H9 (cell line): ENCODE measurements at regions not wholly inside any gene's neighbourhood (a gene's known extent, or its start where the extent isn't known, plus 50 kb on each side); places are given as distances from the start of the nearest gene placed in this dataset.

Experiments used
- DNase-seq: peaks from one replicate; pipeline ENCODE4 v3.0.0-alpha.2; 2017
- H2AFZ ChIP-seq: one replicate; pipeline ENCODE4 v1.6.1; 2013; ENCODE audit warnings: mild to moderate bottlenecking, low read length, control low read depth, moderate library complexity
- H2AK5ac ChIP-seq: 2 replicates; pipeline ENCODE4 v1.6.1; 2013; ENCODE audit warnings: low read length, control low read depth, mixed read lengths; ENCODE audit not compliant: insufficient read length
- H2BK120ac ChIP-seq: one replicate; pipeline ENCODE4 v1.6.1; 2013; ENCODE audit warnings: low read depth, mild to moderate bottlenecking, low read length, control low read depth, inconsistent platforms; ENCODE audit not compliant: poor library complexity, severe bottlenecking
- H2BK12ac ChIP-seq: 2 replicates; pipeline ENCODE4 v1.6.1; 2013; ENCODE audit warnings: low read length, control low read depth, mixed read lengths, low read depth; ENCODE audit not compliant: insufficient read length
- H2BK15ac ChIP-seq: 2 replicates; pipeline ENCODE4 v1.6.1; 2013; ENCODE audit warnings: low read depth, low read length, control low read depth
- H2BK20ac ChIP-seq: one replicate; pipeline ENCODE4 v1.6.1; 2013; ENCODE audit warnings: low read depth, mild to moderate bottlenecking, low read length, control low read depth, inconsistent platforms; ENCODE audit not compliant: poor library complexity, severe bottlenecking
- H2BK5ac ChIP-seq: 2 replicates; pipeline ENCODE4 v1.6.1; 2013; ENCODE audit warnings: low read length, control low read depth, mixed read lengths; ENCODE audit not compliant: insufficient read length
- H3K14ac ChIP-seq: 2 replicates; pipeline ENCODE4 v1.6.1; 2013; ENCODE audit warnings: low read length, control low read depth; ENCODE audit not compliant: insufficient read depth
- H3K18ac ChIP-seq: 2 replicates; pipeline ENCODE4 v1.6.1; 2013; ENCODE audit warnings: low read depth, mild to moderate bottlenecking, mixed read lengths, low read length, control low read depth; ENCODE audit not compliant: insufficient read length
- H3K23ac ChIP-seq: 2 replicates; pipeline ENCODE4 v1.6.1; 2013; ENCODE audit warnings: low read length, control low read depth, mixed read lengths, low read depth; ENCODE audit not compliant: insufficient read length
- H3K23me2 ChIP-seq: 2 replicates; pipeline ENCODE4 v1.6.1; 2013; ENCODE audit warnings: low read depth, mild to moderate bottlenecking, mixed read lengths, low read length, control low read depth; ENCODE audit not compliant: insufficient read length, poor library complexity, severe bottlenecking
- H3K27ac ChIP-seq: 2 replicates; pipeline ENCODE4 v1.5.1; 2013; ENCODE audit warnings: low read length, control low read depth, mixed read lengths, low read depth; ENCODE audit not compliant: insufficient read length
- H3K27me3 ChIP-seq: 2 replicates; pipeline ENCODE4 v1.6.1; 2013; ENCODE audit warnings: low read length, control low read depth, inconsistent platforms; ENCODE audit not compliant: insufficient read depth
- H3K4ac ChIP-seq: 2 replicates; pipeline ENCODE4 v1.6.1; 2013; ENCODE audit warnings: low read depth, mild to moderate bottlenecking, control low read depth, inconsistent platforms, low read length, moderate library complexity
- H3K4me1 ChIP-seq: 2 replicates; pipeline ENCODE4 v1.6.1; 2013; ENCODE audit warnings: low read length, control low read depth, inconsistent platforms; ENCODE audit not compliant: insufficient read depth
- H3K4me2 ChIP-seq: 2 replicates; pipeline ENCODE4 v1.6.1; 2013; ENCODE audit warnings: low read length, control low read depth, mixed read lengths; ENCODE audit not compliant: insufficient read length, insufficient read depth
- H3K56ac ChIP-seq: 2 replicates; pipeline ENCODE4 v1.6.1; 2013; ENCODE audit warnings: low read depth, mild to moderate bottlenecking, mixed read lengths, low read length, control low read depth; ENCODE audit not compliant: insufficient read length
- H3K79me1 ChIP-seq: 2 replicates; pipeline ENCODE4 v1.6.1; 2013; ENCODE audit warnings: low read depth, mild to moderate bottlenecking, moderate library complexity, low read length, control low read depth, inconsistent platforms; ENCODE audit not compliant: insufficient read depth, poor library complexity, severe bottlenecking
- H3K79me2 ChIP-seq: 2 replicates; pipeline ENCODE4 v1.6.1; 2013; ENCODE audit warnings: low read length, control low read depth, inconsistent platforms; ENCODE audit not compliant: insufficient read depth
- H3K9ac ChIP-seq: 2 replicates; pipeline ENCODE4 v1.6.1; 2013; ENCODE audit warnings: low read length, control low read depth, mixed read lengths; ENCODE audit not compliant: insufficient read length; ENCODE audit errors: extremely low read depth
- H3K9me3 ChIP-seq: one replicate; pipeline ENCODE4 v1.6.1; 2013; ENCODE audit warnings: low read depth, low read length, inconsistent platforms; ENCODE audit not compliant: control insufficient read depth
- H3T11ph ChIP-seq: one replicate; pipeline ENCODE4 v1.6.1; 2013; ENCODE audit warnings: mild to moderate bottlenecking, low read length, control low read depth, inconsistent platforms
- H4K20me1 ChIP-seq: one replicate; pipeline ENCODE4 v1.6.1; 2013; ENCODE audit not compliant: control insufficient read depth, insufficient read length, insufficient read depth
- H4K5ac ChIP-seq: 2 replicates; pipeline ENCODE4 v1.6.1; 2013; ENCODE audit warnings: low read depth, mild to moderate bottlenecking, mixed read lengths, low read length, control low read depth; ENCODE audit not compliant: insufficient read length
- H4K8ac ChIP-seq: replicated peaks from 2 replicates; pipeline ENCODE4 v1.6.1; 2013; ENCODE audit warnings: low read length, control low read depth, mixed read lengths, low read depth; ENCODE audit not compliant: insufficient read length
- H4K91ac ChIP-seq: 2 replicates; pipeline ENCODE4 v1.6.1; 2013; ENCODE audit warnings: low read depth, mild to moderate bottlenecking, moderate library complexity, mixed read lengths, low read length, control low read depth; ENCODE audit not compliant: insufficient read length
- H3K27ac Mint-ChIP-seq, 3 experiments: 2 replicates in 2 of 3; 3 replicates in 1 of 3; pipeline ENCODE4 v1.8.0; 2020 to 2021; ENCODE audit warnings: mixed read lengths in 3 of 3, mild to moderate bottlenecking in 1 of 3, moderate library complexity in 1 of 3
- H3K27me3 Mint-ChIP-seq: 2 replicates; pipeline ENCODE4 v1.8.0; 2021; ENCODE audit warnings: low read depth, mild to moderate bottlenecking, moderate library complexity, mixed read lengths
- H3K36me3 Mint-ChIP-seq, 3 experiments: 2 replicates in 2 of 3; 3 replicates in 1 of 3; pipeline ENCODE4 v1.8.0; 2020 to 2021; ENCODE audit warnings: low read depth in 3 of 3, mixed read lengths in 3 of 3; ENCODE audit not compliant: insufficient read depth in 1 of 3
- H3K4me1 Mint-ChIP-seq, 2 experiments: 2 replicates each; pipeline ENCODE4 v1.8.0; 2020; ENCODE audit warnings: mixed read lengths in 2 of 2
- H3K4me3 Mint-ChIP-seq, 2 experiments: 2 replicates in 1 of 2; 3 replicates in 1 of 2; pipeline ENCODE4 v1.8.0; 2020 to 2021; ENCODE audit warnings: mild to moderate bottlenecking in 2 of 2, mixed read lengths in 2 of 2, moderate library complexity in 1 of 2
- H3K9me3 Mint-ChIP-seq, 2 experiments: 2 replicates in 1 of 2; 3 replicates in 1 of 2; pipeline ENCODE4 v1.8.0; 2020; ENCODE audit warnings: mild to moderate bottlenecking in 2 of 2, mixed read lengths in 2 of 2, moderate library complexity in 1 of 2
- WGBS: extraction: QIAGEN DNeasy Blood & Tissue Kit; methylation state at CpG from one replicate; pipeline ENCODE4 v1.1.7; 2013; ENCODE audit warnings: missing lambda C conversion rate, low lambda C conversion rate, mixed read lengths; ENCODE audit not compliant: insufficient read length; ENCODE audit errors: extremely low coverage; 5-methylcytosine and 5-hydroxymethylcytosine counted together
- TF ChIP-seq, protein P1 (sequence below): fragments of 200-600 bp; sonication (generic); conservative IDR thresholded peaks from 3 replicates; pipeline ENCODE4 v1.8.0; 2021; ENCODE audit warnings: antibody characterized with exemption, mild to moderate bottlenecking

DNA sequence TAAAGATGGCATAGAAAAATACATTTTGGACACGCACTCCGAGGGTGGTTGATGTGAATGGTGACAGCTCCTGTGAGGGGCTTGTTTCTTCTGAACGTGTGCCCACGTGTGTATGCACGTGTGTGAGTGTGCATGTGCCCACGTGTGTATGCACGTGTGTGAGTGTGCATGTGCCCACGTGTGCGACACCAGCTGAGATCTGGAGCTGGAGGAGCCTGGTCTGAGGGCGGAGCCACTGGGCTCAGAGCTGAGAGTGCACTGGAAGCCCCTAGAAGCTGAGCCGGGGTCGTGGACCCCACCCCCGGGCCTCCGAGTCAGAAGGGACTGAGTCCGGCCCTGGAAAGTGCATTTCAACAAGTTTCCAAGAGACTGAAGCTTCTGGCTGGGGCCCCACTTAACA is 282.5 kb upstream of the IRX4 start:
- Histone ChIP-seq H4K20me1 (no peaks in the 10 kb centered on the region), H3T11ph (no peak overlapping the region), H4K8ac (no peak overlapping the region), H3K27ac (no peak overlapping the region), H2AFZ (no peak overlapping the region), H3K4ac (no peak overlapping the region), H2BK120ac (no peak overlapping the region), H3K18ac (no peak overlapping the region), H3K79me1 (no peaks in the 10 kb centered on the region), H3K9ac (no peak overlapping the region), H3K14ac (no peak overlapping the region), H2BK20ac (no peak overlapping the region), H3K27me3 (no peaks in the 10 kb centered on the region), H3K4me2 (no peak overlapping the region), H2BK5ac (no peak overlapping the region), H3K23ac (no peak overlapping the region), H4K5ac (no peak overlapping the region), H3K79me2 (no peaks in the 10 kb centered on the region), H3K56ac (no peak overlapping the region), H2BK15ac (no peak overlapping the region), H4K91ac (no peak overlapping the region), H3K9me3 (no peaks in the 10 kb centered on the region), H2AK5ac (no peak overlapping the region), H3K4me1 (peaks cover 3% of the 10 kb centered on the region; the same call in 1 of the 2 replicates), H3K23me2 (no peaks in the 10 kb centered on the region), H2BK12ac (no peak overlapping the region)
- DNase-seq = no peak
- Mint-ChIP-seq H3K4me1 (peaks cover 25 to 32% of the 10 kb centered on the region in 2 experiments), H3K4me3 (peak overlapping the region in 1 of 2 experiments; percentile 26; a peak in 1 of 5 replicates), H3K9me3 (peaks cover 0 to 2% of the 10 kb centered on the region in 2 experiments; a peak in 1 of 5 replicates), H3K36me3 (no peaks in the 10 kb centered on the region), H3K27ac (no peak overlapping the region), H3K27me3 (peaks cover 13% of the 10 kb centered on the region)
- TF ChIP-seq, protein P1, sequence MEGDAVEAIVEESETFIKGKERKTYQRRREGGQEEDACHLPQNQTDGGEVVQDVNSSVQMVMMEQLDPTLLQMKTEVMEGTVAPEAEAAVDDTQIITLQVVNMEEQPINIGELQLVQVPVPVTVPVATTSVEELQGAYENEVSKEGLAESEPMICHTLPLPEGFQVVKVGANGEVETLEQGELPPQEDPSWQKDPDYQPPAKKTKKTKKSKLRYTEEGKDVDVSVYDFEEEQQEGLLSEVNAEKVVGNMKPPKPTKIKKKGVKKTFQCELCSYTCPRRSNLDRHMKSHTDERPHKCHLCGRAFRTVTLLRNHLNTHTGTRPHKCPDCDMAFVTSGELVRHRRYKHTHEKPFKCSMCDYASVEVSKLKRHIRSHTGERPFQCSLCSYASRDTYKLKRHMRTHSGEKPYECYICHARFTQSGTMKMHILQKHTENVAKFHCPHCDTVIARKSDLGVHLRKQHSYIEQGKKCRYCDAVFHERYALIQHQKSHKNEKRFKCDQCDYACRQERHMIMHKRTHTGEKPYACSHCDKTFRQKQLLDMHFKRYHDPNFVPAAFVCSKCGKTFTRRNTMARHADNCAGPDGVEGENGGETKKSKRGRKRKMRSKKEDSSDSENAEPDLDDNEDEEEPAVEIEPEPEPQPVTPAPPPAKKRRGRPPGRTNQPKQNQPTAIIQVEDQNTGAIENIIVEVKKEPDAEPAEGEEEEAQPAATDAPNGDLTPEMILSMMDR = no peak
- WGBS = no CpG with 5 or more reads among the region's 15 CpGs
